OCI-LY7 (cell line): ENCODE measurements at regions not wholly inside any gene's neighbourhood (a gene's known extent, or its start where the extent isn't known, plus 50 kb on each side); places are given as distances from the start of the nearest gene placed in this dataset.

Experiments used
- CTCF ChIP-seq: fragments of 200-600 bp; sonication (generic); conservative IDR thresholded peaks from 2 replicates; pipeline ENCODE4 v1.5.1; 2014; ENCODE audit warnings: mild to moderate bottlenecking, antibody characterized with exemption, low read length, moderate library complexity, mixed read lengths
- EZH2phosphoT487 ChIP-seq: fragments of 200-600 bp; sonication (generic); IDR thresholded peaks from 2 replicates; pipeline ENCODE4 v1.6.1; 2018; ENCODE audit warnings: low read depth, borderline replicate concordance, mild to moderate bottlenecking, mixed run types, antibody characterized with exemption, low read length, moderate library complexity, mixed read lengths

GRCh38 chr13:58254943-58255342, 623.4 kb downstream of the PCDH17 start:
- TF ChIP-seq CTCF, result no peak
- no peak for TF ChIP-seq EZH2phosphoT487
